A673 (cell line): ENCODE measurements at regions not wholly inside any gene's neighbourhood (a gene's known extent, or its start where the extent isn't known, plus 50 kb on each side); places are given as distances from the start of the nearest gene placed in this dataset.

Experiments used
- CTCF ChIP-seq: fragments of 300-800, 200-600 bp; sonication (generic); conservative IDR thresholded peaks from 2 replicates; pipeline ENCODE4 v1.5.1; 2017; ENCODE audit warnings: low read depth, mild to moderate bottlenecking, antibody characterized with exemption, low read length, moderate library complexity, mixed read lengths
- EZH2 ChIP-seq: fragments of 200-600 bp; sonication (generic); IDR thresholded peaks from 2 replicates; pipeline ENCODE4 v1.6.1; 2017; ENCODE audit warnings: borderline replicate concordance, low read depth, mild to moderate bottlenecking, mixed read lengths, antibody characterized with exemption, low read length; ENCODE audit not compliant: poor library complexity, severe bottlenecking

GRCh38 chr5:57066924-57067596, 106.8 kb upstream of the GPBP1 start:
- TF ChIP-seq CTCF (no peak), EZH2 (no peak)
